H9 (cell line): ENCODE measurements at regions not wholly inside any gene's neighbourhood (a gene's known extent, or its start where the extent isn't known, plus 50 kb on each side); places are given as distances from the start of the nearest gene placed in this dataset.

Experiments
- DNase-seq: peaks from one replicate; pipeline ENCODE4 v3.0.0-alpha.2; 2017
- H2AFZ ChIP-seq: one replicate; pipeline ENCODE4 v1.6.1; 2013; ENCODE audit warnings: mild to moderate bottlenecking, low read length, control low read depth, moderate library complexity
- H2AK5ac ChIP-seq: 2 replicates; pipeline ENCODE4 v1.6.1; 2013; ENCODE audit warnings: low read length, control low read depth, mixed read lengths; ENCODE audit not compliant: insufficient read length
- H2BK120ac ChIP-seq: one replicate; pipeline ENCODE4 v1.6.1; 2013; ENCODE audit warnings: low read depth, mild to moderate bottlenecking, low read length, control low read depth, inconsistent platforms; ENCODE audit not compliant: poor library complexity, severe bottlenecking
- H2BK12ac ChIP-seq: 2 replicates; pipeline ENCODE4 v1.6.1; 2013; ENCODE audit warnings: low read length, control low read depth, mixed read lengths, low read depth; ENCODE audit not compliant: insufficient read length
- H2BK15ac ChIP-seq: 2 replicates; pipeline ENCODE4 v1.6.1; 2013; ENCODE audit warnings: low read depth, low read length, control low read depth
- H2BK20ac ChIP-seq: one replicate; pipeline ENCODE4 v1.6.1; 2013; ENCODE audit warnings: low read depth, mild to moderate bottlenecking, low read length, control low read depth, inconsistent platforms; ENCODE audit not compliant: poor library complexity, severe bottlenecking
- H2BK5ac ChIP-seq: 2 replicates; pipeline ENCODE4 v1.6.1; 2013; ENCODE audit warnings: low read length, control low read depth, mixed read lengths; ENCODE audit not compliant: insufficient read length
- H3K14ac ChIP-seq: 2 replicates; pipeline ENCODE4 v1.6.1; 2013; ENCODE audit warnings: low read length, control low read depth; ENCODE audit not compliant: insufficient read depth
- H3K18ac ChIP-seq: 2 replicates; pipeline ENCODE4 v1.6.1; 2013; ENCODE audit warnings: low read depth, mild to moderate bottlenecking, mixed read lengths, low read length, control low read depth; ENCODE audit not compliant: insufficient read length
- H3K23ac ChIP-seq: 2 replicates; pipeline ENCODE4 v1.6.1; 2013; ENCODE audit warnings: low read length, control low read depth, mixed read lengths, low read depth; ENCODE audit not compliant: insufficient read length
- H3K23me2 ChIP-seq: 2 replicates; pipeline ENCODE4 v1.6.1; 2013; ENCODE audit warnings: low read depth, mild to moderate bottlenecking, mixed read lengths, low read length, control low read depth; ENCODE audit not compliant: insufficient read length, poor library complexity, severe bottlenecking
- H3K27ac ChIP-seq: 2 replicates; pipeline ENCODE4 v1.5.1; 2013; ENCODE audit warnings: low read length, control low read depth, mixed read lengths, low read depth; ENCODE audit not compliant: insufficient read length
- H3K27me3 ChIP-seq: 2 replicates; pipeline ENCODE4 v1.6.1; 2013; ENCODE audit warnings: low read length, control low read depth, inconsistent platforms; ENCODE audit not compliant: insufficient read depth
- H3K4ac ChIP-seq: 2 replicates; pipeline ENCODE4 v1.6.1; 2013; ENCODE audit warnings: low read depth, mild to moderate bottlenecking, control low read depth, inconsistent platforms, low read length, moderate library complexity
- H3K4me1 ChIP-seq: 2 replicates; pipeline ENCODE4 v1.6.1; 2013; ENCODE audit warnings: low read length, control low read depth, inconsistent platforms; ENCODE audit not compliant: insufficient read depth
- H3K4me2 ChIP-seq: 2 replicates; pipeline ENCODE4 v1.6.1; 2013; ENCODE audit warnings: low read length, control low read depth, mixed read lengths; ENCODE audit not compliant: insufficient read length, insufficient read depth
- H3K56ac ChIP-seq: 2 replicates; pipeline ENCODE4 v1.6.1; 2013; ENCODE audit warnings: low read depth, mild to moderate bottlenecking, mixed read lengths, low read length, control low read depth; ENCODE audit not compliant: insufficient read length
- H3K79me1 ChIP-seq: 2 replicates; pipeline ENCODE4 v1.6.1; 2013; ENCODE audit warnings: low read depth, mild to moderate bottlenecking, moderate library complexity, low read length, control low read depth, inconsistent platforms; ENCODE audit not compliant: insufficient read depth, poor library complexity, severe bottlenecking
- H3K79me2 ChIP-seq: 2 replicates; pipeline ENCODE4 v1.6.1; 2013; ENCODE audit warnings: low read length, control low read depth, inconsistent platforms; ENCODE audit not compliant: insufficient read depth
- H3K9ac ChIP-seq: 2 replicates; pipeline ENCODE4 v1.6.1; 2013; ENCODE audit warnings: low read length, control low read depth, mixed read lengths; ENCODE audit not compliant: insufficient read length; ENCODE audit errors: extremely low read depth
- H3K9me3 ChIP-seq: one replicate; pipeline ENCODE4 v1.6.1; 2013; ENCODE audit warnings: low read depth, low read length, inconsistent platforms; ENCODE audit not compliant: control insufficient read depth
- H3T11ph ChIP-seq: one replicate; pipeline ENCODE4 v1.6.1; 2013; ENCODE audit warnings: mild to moderate bottlenecking, low read length, control low read depth, inconsistent platforms
- H4K20me1 ChIP-seq: one replicate; pipeline ENCODE4 v1.6.1; 2013; ENCODE audit not compliant: control insufficient read depth, insufficient read length, insufficient read depth
- H4K5ac ChIP-seq: 2 replicates; pipeline ENCODE4 v1.6.1; 2013; ENCODE audit warnings: low read depth, mild to moderate bottlenecking, mixed read lengths, low read length, control low read depth; ENCODE audit not compliant: insufficient read length
- H4K8ac ChIP-seq: replicated peaks from 2 replicates; pipeline ENCODE4 v1.6.1; 2013; ENCODE audit warnings: low read length, control low read depth, mixed read lengths, low read depth; ENCODE audit not compliant: insufficient read length
- H4K91ac ChIP-seq: 2 replicates; pipeline ENCODE4 v1.6.1; 2013; ENCODE audit warnings: low read depth, mild to moderate bottlenecking, moderate library complexity, mixed read lengths, low read length, control low read depth; ENCODE audit not compliant: insufficient read length
- H3K27ac Mint-ChIP-seq, 3 experiments: 2 replicates in 2 of 3; 3 replicates in 1 of 3; pipeline ENCODE4 v1.8.0; 2020 to 2021; ENCODE audit warnings: mixed read lengths in 3 of 3, mild to moderate bottlenecking in 1 of 3, moderate library complexity in 1 of 3
- H3K27me3 Mint-ChIP-seq: 2 replicates; pipeline ENCODE4 v1.8.0; 2021; ENCODE audit warnings: low read depth, mild to moderate bottlenecking, moderate library complexity, mixed read lengths
- H3K36me3 Mint-ChIP-seq, 3 experiments: 2 replicates in 2 of 3; 3 replicates in 1 of 3; pipeline ENCODE4 v1.8.0; 2020 to 2021; ENCODE audit warnings: low read depth in 3 of 3, mixed read lengths in 3 of 3; ENCODE audit not compliant: insufficient read depth in 1 of 3
- H3K4me1 Mint-ChIP-seq, 2 experiments: 2 replicates each; pipeline ENCODE4 v1.8.0; 2020; ENCODE audit warnings: mixed read lengths in 2 of 2
- H3K4me3 Mint-ChIP-seq, 2 experiments: 2 replicates in 1 of 2; 3 replicates in 1 of 2; pipeline ENCODE4 v1.8.0; 2020 to 2021; ENCODE audit warnings: mild to moderate bottlenecking in 2 of 2, mixed read lengths in 2 of 2, moderate library complexity in 1 of 2
- H3K9me3 Mint-ChIP-seq, 2 experiments: 2 replicates in 1 of 2; 3 replicates in 1 of 2; pipeline ENCODE4 v1.8.0; 2020; ENCODE audit warnings: mild to moderate bottlenecking in 2 of 2, mixed read lengths in 2 of 2, moderate library complexity in 1 of 2
- CTCF ChIP-seq: fragments of 200-600 bp; sonication (generic); conservative IDR thresholded peaks from 3 replicates; pipeline ENCODE4 v1.8.0; 2021; ENCODE audit warnings: antibody characterized with exemption, mild to moderate bottlenecking
- WGBS: extraction: QIAGEN DNeasy Blood & Tissue Kit; methylation state at CpG from one replicate; pipeline ENCODE4 v1.1.7; 2013; ENCODE audit warnings: missing lambda C conversion rate, low lambda C conversion rate, mixed read lengths; ENCODE audit not compliant: insufficient read length; ENCODE audit errors: extremely low coverage; 5-methylcytosine and 5-hydroxymethylcytosine counted together

GRCh38 chr2:11977766-11978524, 231.5 kb downstream of the LPIN1 start:
- Mint-ChIP-seq H3K36me3 (peaks cover 0 to 7% (median 4%) of the 10 kb centered on the region in 3 experiments; a peak in 5 of 7 replicates), H3K27me3 (peaks cover 1% of the 10 kb centered on the region; the same call in 1 of the 2 replicates), H3K27ac (no peak overlapping the region; a peak in 1 of 7 replicates), H3K4me3 (no peak overlapping the region; a peak in 1 of 5 replicates), H3K4me1 (peaks cover 7 to 12% of the 10 kb centered on the region in 2 experiments), H3K9me3 (peaks cover 8 to 10% of the 10 kb centered on the region in 2 experiments; a peak in 4 of 5 replicates)
- Histone ChIP-seq H2BK12ac (no peak overlapping the region), H3K79me1 (no peaks in the 10 kb centered on the region), H4K5ac (no peak overlapping the region), H3K9ac (no peak overlapping the region), H3K23ac (no peak overlapping the region), H2BK20ac (no peak overlapping the region), H4K8ac (no peak overlapping the region), H2BK120ac (no peak overlapping the region), H3K23me2 (no peaks in the 10 kb centered on the region), H3T11ph (no peak overlapping the region), H2AK5ac (no peak overlapping the region), H3K9me3 (no peaks in the 10 kb centered on the region), H2BK15ac (no peak overlapping the region), H3K4me1 (peaks cover 4% of the 10 kb centered on the region; the same call in 1 of the 2 replicates), H3K18ac (no peak overlapping the region), H3K14ac (no peak overlapping the region), H4K91ac (no peak overlapping the region), H2AFZ (no peak overlapping the region), H3K27me3 (no peaks in the 10 kb centered on the region), H3K79me2 (no peaks in the 10 kb centered on the region), H3K56ac (no peak overlapping the region), H3K27ac (no peak overlapping the region), H2BK5ac (no peak overlapping the region), H4K20me1 (no peaks in the 10 kb centered on the region), H3K4ac (no peak overlapping the region), H3K4me2 (no peak overlapping the region)
- no peak for TF ChIP-seq CTCF
- WGBS: no CpG with 5 or more reads among the region's 8 CpGs
- DNase-seq: no peak
